GM19467 (cell line): ENCODE measurements at regions not wholly inside any gene's neighbourhood (a gene's known extent, or its start where the extent isn't known, plus 50 kb on each side); places are given as distances from the start of the nearest gene placed in this dataset.

Source experiments
- ATAC-seq: cut with Tn5 transposase; IDR thresholded peaks from one replicate; pipeline ENCODE4 v1.9.1; 2021; ENCODE audit warnings: mild to moderate bottlenecking, moderate library complexity; ENCODE audit not compliant: unreplicated experiment

- ATAC-seq, result no peak
Measured at GRCh38 chr7:67413670-67414069, 417.0 kb downstream of the TYW1 start.

- ATAC-seq, result no peak
Measured at GRCh38 chr7:67414858-67415257, 418.2 kb downstream of the TYW1 start.

GRCh38 chr7:67422601-67423000 is 426.0 kb downstream of the TYW1 start:
- ATAC-seq, result no peak

DNA sequence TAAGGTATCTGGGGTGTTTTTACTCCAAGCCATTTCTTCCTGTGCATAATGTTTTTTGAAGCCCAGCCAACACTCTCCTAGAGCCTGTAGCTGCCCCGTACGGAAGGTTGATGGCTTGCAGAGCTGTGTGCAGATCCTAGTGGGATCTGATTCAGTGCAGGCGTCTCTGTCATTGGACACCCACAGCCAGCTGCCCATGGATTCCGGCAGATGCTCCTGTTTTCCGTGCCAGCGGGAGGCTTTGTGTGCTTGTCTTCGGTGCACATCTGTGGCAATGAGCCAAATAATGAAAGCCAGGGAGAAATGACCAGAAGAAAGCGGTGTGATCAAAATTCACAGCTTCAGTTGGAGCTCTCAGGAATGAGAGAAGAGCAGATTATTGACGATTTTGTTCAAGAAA is 426.4 kb downstream of the TYW1 start:
- no peak for ATAC-seq

DNA sequence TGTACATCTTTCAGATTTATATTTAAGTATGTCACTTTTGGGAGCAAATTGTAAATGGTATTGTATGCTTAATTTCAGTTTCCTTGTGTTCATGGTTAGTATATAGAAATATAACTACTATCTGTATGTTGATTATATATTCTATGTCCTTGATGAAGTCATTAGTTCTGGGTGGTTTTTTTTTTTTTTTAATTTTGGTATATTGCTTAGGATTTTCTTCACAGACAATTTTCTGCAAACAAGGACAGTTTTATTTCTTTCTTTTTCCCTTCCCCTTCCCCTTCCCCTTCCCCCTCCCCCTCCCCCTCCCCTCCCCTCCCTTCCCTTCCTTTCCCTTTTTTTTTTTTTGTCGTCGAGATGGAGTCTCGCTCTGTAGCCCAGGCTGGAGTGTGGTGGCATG is 430.0 kb downstream of the TYW1 start:
- no peak for ATAC-seq

- no peak for ATAC-seq
Measured at GRCh38 chr7:67429735-67430134, 433.1 kb downstream of the TYW1 start.

DNA sequence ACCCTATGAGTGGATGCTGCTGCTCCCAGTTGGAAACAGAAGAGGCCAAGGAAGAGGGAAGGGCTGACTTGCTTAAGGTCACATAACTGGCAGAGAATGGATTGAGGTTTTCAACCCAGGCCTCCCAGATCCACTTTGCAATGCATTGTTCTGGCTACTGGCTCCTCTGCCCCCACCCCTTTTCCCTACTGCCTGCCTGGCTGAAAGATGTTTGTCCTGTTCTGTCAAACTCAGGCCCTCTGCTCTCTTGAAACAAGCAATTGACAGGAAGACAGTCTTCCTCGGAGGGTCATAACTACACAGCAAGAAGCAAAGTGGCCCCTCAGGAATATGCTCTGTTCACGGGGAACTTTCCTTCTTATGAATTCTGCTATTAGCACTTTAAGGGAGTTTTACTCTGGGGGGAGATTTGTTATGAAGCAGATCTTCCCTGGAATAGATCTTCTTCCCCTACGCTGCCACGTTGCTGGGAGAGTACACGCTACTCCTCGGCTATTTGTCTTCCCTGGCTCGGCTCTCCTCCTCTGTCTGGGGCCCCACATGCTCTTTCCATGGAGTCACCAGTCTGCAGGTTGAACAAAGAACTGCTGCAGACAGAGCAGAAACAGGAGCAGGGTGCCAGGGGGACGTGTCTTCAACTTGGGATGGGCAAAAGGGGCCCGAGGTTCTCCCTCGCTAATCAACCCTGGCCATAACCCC is 436.1 kb downstream of the TYW1 start:
- ATAC-seq, result no peak

GRCh38 chr7:67435894-67436535 is 439.4 kb downstream of the TYW1 start:
- ATAC-seq, result no peak

DNA sequence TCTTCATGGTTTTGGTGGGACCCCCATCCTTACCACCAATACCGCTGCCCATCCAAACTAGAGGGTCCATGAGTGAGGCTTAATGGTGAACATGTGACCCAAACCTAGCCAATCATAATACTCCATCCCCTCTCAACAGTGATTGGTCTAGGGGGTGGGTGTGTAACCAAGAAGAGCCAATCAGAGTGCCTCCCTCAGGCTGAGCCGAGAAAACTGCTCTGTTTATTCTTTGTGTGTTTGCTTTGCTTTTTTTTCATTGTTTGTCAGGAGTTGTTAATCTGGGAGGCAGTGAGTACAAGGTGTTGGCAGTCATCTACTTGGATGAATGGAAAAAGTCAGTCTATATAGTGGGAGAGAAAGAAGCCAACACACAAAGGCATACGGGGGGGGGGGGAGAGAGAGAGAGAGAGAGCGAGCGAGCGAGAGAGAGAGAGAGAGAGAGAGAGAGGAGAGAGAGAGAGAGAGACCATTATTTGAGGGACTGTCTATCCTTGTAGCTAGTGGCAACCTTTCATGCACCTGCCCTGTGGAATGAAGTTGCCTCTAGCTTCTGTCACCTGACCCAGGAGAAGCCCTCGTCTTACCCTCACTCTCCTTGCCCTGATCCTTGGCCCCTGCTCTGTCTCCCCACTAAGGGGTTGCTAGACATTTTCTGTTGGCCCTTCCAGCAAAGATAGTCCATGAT is 441.7 kb downstream of the TYW1 start:
- no peak for ATAC-seq

GRCh38 chr7:67438913-67439505 is 442.4 kb downstream of the TYW1 start:
- no peak for ATAC-seq

DNA sequence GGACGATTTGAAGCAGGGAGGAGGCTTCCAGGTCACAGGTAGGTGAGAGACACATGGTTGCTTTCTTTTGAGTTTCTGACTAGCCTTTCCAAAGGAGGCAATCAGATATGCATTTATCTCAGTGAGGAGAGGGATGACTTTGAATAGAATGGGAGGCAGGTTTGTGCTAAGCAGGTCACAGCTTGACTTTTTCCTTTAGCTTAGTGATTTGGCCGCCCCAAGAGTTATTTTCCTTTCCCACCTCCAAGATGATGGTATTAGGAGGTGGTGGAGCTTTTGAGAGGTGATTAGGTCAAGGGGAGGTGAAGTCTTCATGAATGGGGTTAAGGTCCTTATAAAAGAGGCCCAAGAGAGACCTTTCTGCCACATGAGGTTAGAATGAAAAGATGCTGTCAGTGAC is 443.7 kb downstream of the TYW1 start:
- ATAC-seq, result no peak

DNA sequence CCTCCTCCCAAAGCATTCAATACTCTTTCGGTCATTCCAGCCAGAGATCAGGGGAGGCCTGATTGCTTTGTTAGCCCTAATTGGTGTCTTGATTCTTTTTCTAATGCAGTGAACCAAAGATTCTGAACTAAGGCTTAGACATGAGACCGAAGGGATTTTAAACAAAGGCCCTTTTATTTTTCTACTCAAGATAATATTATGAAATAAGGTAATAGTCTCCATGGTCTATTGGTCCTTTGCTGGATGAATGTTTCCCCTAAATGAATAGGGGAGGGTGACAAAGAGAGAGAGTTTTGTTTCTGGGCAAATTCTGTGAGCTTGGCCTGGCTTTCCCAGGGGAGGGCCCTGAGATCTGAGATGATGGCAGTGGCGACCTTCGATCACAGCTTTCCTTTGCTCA is 449.1 kb downstream of the TYW1 start:
- ATAC-seq, result no peak

GRCh38 chr7:67447297-67447696 is 450.7 kb downstream of the TYW1 start:
- ATAC-seq, result no peak

- ATAC-seq, result no peak
Measured at GRCh38 chr7:67448271-67448670, 451.6 kb downstream of the TYW1 start.

DNA sequence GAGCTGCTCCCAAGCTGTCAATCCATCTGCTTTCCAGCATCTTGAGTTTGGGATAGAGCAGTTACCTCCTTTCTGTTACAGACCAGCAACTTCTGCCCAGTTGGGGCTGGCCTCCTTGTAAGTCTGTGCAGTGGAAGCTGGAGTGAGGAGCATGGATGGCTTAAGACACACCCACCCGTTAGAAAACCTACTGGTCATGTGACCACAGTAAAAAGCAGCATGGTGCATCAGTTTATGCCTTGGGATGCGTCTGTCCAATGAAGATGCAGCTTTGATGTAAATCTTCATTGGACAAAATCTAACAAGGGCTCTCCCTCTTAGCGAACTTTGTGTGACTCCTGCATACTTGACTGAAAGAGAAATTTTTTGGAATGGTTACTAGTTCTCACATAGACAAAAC is 453.5 kb downstream of the TYW1 start:
- no peak for ATAC-seq

DNA sequence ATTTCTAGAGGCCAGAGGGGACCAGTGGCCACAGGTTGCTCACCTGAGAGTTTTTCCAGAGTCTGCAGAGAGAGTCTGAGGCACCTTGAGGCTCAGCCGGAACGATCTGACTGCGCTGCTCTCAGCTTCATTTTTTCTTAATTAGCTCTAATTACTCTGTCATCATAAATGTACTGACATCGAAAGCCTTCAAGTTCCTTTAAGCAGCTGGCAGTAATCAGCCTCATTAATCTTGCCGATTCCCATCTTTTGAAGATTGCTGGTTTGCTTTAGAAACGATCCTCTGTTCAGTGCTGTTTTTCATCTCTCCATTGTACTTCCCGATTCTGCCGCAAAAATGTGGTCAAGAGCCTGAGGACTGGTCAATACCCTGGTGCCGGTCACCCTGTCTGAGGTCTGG is 454.7 kb downstream of the TYW1 start:
- ATAC-seq, result no peak

DNA sequence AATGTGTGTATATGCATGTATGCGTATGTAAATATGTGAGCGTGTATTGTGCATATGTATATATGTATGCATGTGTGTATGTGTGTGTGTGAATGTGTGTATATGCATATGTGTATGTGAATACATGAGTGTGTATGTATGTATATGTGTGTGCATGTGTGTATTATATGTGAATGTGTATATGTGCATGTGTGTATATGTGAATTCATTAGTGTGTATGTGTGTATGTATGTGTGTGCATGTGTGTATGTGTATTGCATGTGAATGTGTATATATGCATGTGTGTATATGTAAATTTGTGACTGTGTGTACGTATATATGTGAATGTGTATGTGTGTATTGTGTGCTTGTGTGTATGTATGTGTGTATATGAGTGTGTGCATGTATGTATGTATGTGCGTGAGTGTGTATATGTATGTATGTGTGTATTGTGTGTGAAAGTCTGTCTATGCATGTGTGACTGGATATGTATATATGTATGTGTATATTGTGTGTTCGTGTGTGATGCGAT is 455.9 kb downstream of the TYW1 start:
- ATAC-seq, result no peak

GRCh38 chr7:67453580-67454380 is 457.1 kb downstream of the TYW1 start:
- no peak for ATAC-seq

GRCh38 chr7:67455508-67455907 is 458.9 kb downstream of the TYW1 start:
- no peak for ATAC-seq

DNA sequence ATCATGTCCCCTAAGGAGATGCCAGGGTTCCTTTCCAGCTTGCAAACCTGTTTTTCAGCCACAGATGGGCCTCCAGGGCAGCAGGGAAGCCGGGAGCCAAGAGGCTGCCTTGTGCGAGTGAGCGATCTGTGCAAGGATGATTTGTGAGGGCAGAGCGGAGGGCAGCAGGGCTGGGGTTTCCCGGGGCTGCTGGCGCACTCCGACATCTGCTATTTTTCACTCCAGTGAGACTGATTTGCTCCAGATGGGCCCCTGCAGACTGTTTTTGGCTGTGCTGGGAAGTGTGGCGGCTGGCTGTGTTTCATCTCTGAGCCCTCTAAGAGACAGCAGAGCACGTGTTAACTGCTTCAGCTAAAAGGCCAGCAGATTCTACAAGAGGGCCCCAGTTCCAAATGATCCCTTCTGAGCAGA is 466.2 kb downstream of the TYW1 start:
- no peak for ATAC-seq

- no peak for ATAC-seq
Measured at GRCh38 chr7:67463316-67463715, 466.7 kb downstream of the TYW1 start.
